Stomach (tissue), 8 donors: ENCODE measurements at regions not wholly inside any gene's neighbourhood (a gene's known extent, or its start where the extent isn't known, plus 50 kb on each side); places are given as distances from the start of the nearest gene placed in this dataset.

Experiments used
- DNase-seq, 2 donors: peaks; one replicate each; pipeline versions ENCODE4 v3.0.0 to v3.0.0-alpha.2; 2013 to 2019
- H3K27ac ChIP-seq, 5 donors: fragments of 200-600 bp in 4 of 5; sonication (generic) in 4 of 5; one replicate each; pipeline ENCODE4 v1.5.1; 2013 to 2019; ENCODE audit warnings: mild to moderate bottlenecking in 1 of 5, moderate library complexity in 1 of 5
- H3K27me3 ChIP-seq, 3 donors: fragments of 200-600 bp; sonication (generic); one replicate each; pipeline ENCODE4 v1.5.1; 2017 to 2019; ENCODE audit warnings: mixed run types in 1 of 3
- H3K36me3 ChIP-seq, 4 donors: fragments of 200-600 bp; sonication (generic); 1 replicate in 3 of 4; 2 replicates in 1 of 4; pipeline ENCODE4 v1.5.1; 2016 to 2019
- H3K4me1 ChIP-seq, 4 donors: fragments of 200-600 bp; sonication (generic); one replicate each; pipeline ENCODE4 v1.5.1; 2016 to 2019
- H3K4me3 ChIP-seq, 4 donors: fragments of 200-600 bp; sonication (generic) in 3 of 4; one replicate each; pipeline ENCODE4 v1.5.1; 2016 to 2019; ENCODE audit warnings: mild to moderate bottlenecking in 1 of 4
- H3K9me3 ChIP-seq, 4 donors: fragments of 200-600 bp; sonication (generic); one replicate each; pipeline ENCODE4 v1.5.1; 2016 to 2019
- CTCF ChIP-seq, 7 experiments: fragments of 450-650 bp in 4 of 7; fragments of 200-600 bp in 3 of 7; sonication (generic) in 3 of 7; IDR thresholded peaks; one replicate each; pipeline ENCODE4 v1.5.1; 2016 to 2019; ENCODE audit warnings: antibody characterized with exemption in 7 of 7, control low read depth in 2 of 7, mild to moderate bottlenecking in 1 of 7
- EP300 ChIP-seq: sonication (generic); formaldehyde crosslinking; IDR thresholded peaks from one replicate; pipeline ENCODE4 v1.6.1; 2017; ENCODE audit warnings: antibody characterized with exemption
- POLR2A ChIP-seq, 4 donors: fragments of 450-650 bp; IDR thresholded peaks; one replicate each; pipeline ENCODE4 v1.6.1; 2016; ENCODE audit warnings: antibody characterized with exemption in 4 of 4, control low read depth in 2 of 4, mild to moderate bottlenecking in 1 of 4, moderate library complexity in 1 of 4
- POLR2AphosphoS5 ChIP-seq, 3 donors: sonication (generic); formaldehyde crosslinking; IDR thresholded peaks; one replicate each; pipeline ENCODE4 v1.6.1; 2016; ENCODE audit warnings: antibody characterized with exemption in 3 of 3
- WGBS, 5 donors: extraction: QIAGEN DNeasy Blood & Tissue Kit in 3 of 5; methylation state at CpG; one replicate each; pipeline versions ENCODE4 v1.1.5 to v1.1.7; 2013 to 2018; 5-methylcytosine and 5-hydroxymethylcytosine counted together
- intact Hi-C: fragments of 100-400 bp; cut with DNase I; formaldehyde crosslinking; loops from one replicate; pipeline ENCODE4 v1.15.1; 2023; ENCODE audit warnings: low total_unique reads
- donor health status: healthy with polysubstance abuse.
- donor health status: Bipolar disorder and iron deficiency.
- donor health status: healthy.

GRCh38 chr12:22935501-22935900 is 310.5 kb downstream of the ETNK1 start:
- TF ChIP-seq CTCF (IDR thresholded peaks at IDR 0.05) (no peak), POLR2A (IDR thresholded peaks at IDR 0.05) (no peak), EP300 (no peak), POLR2AphosphoS5 (IDR thresholded peaks at IDR 0.05) (no peak)
- Histone ChIP-seq H3K27ac (no peak overlapping the region), H3K4me1 (no peaks in the 10 kb centered on the region), H3K27me3 (no peaks in the 10 kb centered on the region), H3K36me3 (no peaks in the 10 kb centered on the region), H3K9me3 (no peaks in the 10 kb centered on the region), H3K4me3 (no peak overlapping the region)
- 85 to 91% (median 86%) methylated on average over 7 of the region's 7 CpGs for WGBS, 5 donors
- intact Hi-C loops, result no loop called here
- no peak for DNase-seq

GRCh38 chr12:22938323-22938722 is 313.4 kb downstream of the ETNK1 start:
- intact Hi-C loops, result no loop called here
- Histone ChIP-seq H3K27ac (no peak overlapping the region), H3K4me1 (no peaks in the 10 kb centered on the region), H3K36me3 (no peaks in the 10 kb centered on the region), H3K27me3 (no peaks in the 10 kb centered on the region), H3K9me3 (peaks cover 0 to 16% (median 5%) of the 10 kb centered on the region in 4 donors), H3K4me3 (no peak overlapping the region)
- no peak for TF ChIP-seq EP300
- no peak for TF ChIP-seq POLR2AphosphoS5 (IDR thresholded peaks at IDR 0.05)
- TF ChIP-seq CTCF (IDR thresholded peaks at IDR 0.05), result no peak
- no peak for TF ChIP-seq POLR2A (IDR thresholded peaks at IDR 0.05)
- WGBS, 5 donors, result 93 to 100% (median 98%) methylated on average over 2 of the region's 2 CpGs
- no peak for DNase-seq

GRCh38 chr12:22951206-22951605 is 326.2 kb downstream of the ETNK1 start:
- no peaks in the 10 kb centered on the region for H3K27me3 ChIP-seq
- no peaks in the 10 kb centered on the region for H3K36me3 ChIP-seq
- 71 to 78% (median 73%) methylated on average over 5 of the region's 5 CpGs for WGBS, 5 donors
- peaks cover 0 to 15% (median 10%) of the 10 kb centered on the region in 4 donors for H3K9me3 ChIP-seq
- no peaks in the 10 kb centered on the region for H3K4me1 ChIP-seq
- DNase-seq, result no peak
- H3K4me3 ChIP-seq, result no peak overlapping the region
- TF ChIP-seq CTCF (IDR thresholded peaks at IDR 0.05), result no peak
- no peak for TF ChIP-seq POLR2AphosphoS5 (IDR thresholded peaks at IDR 0.05)
- TF ChIP-seq POLR2A (IDR thresholded peaks at IDR 0.05), result no peak
- TF ChIP-seq EP300, result no peak
- no peak overlapping the region for H3K27ac ChIP-seq
- intact Hi-C loops, result no loop called here

GRCh38 chr12:22956690-22957089 is 331.7 kb downstream of the ETNK1 start:
- H3K4me3 ChIP-seq, result no peak overlapping the region
- intact Hi-C loops, result no loop called here
- WGBS, 5 donors, result 54 to 66% (median 58%) methylated on average over 2 of the region's 2 CpGs
- peaks cover 0 to 13% (median 10%) of the 10 kb centered on the region in 4 donors for H3K9me3 ChIP-seq
- no peaks in the 10 kb centered on the region for H3K36me3 ChIP-seq
- no peak overlapping the region for H3K27ac ChIP-seq
- DNase-seq, result no peak
- no peaks in the 10 kb centered on the region for H3K4me1 ChIP-seq
- TF ChIP-seq EP300, result no peak
- no peak for TF ChIP-seq CTCF (IDR thresholded peaks at IDR 0.05)
- no peak for TF ChIP-seq POLR2AphosphoS5 (IDR thresholded peaks at IDR 0.05)
- no peak for TF ChIP-seq POLR2A (IDR thresholded peaks at IDR 0.05)
- H3K27me3 ChIP-seq, result no peaks in the 10 kb centered on the region
